ENCODE measurements at regions not wholly inside any gene's neighbourhood (a gene's known extent, or its start where the extent isn't known, plus 50 kb on each side); places are given as distances from the start of the nearest gene placed in this dataset.
A peak's percentile ranks its signal among the peaks of the same experiment; 100 is the strongest.

GRCh38 chr2:8246137-8246536, 435.7 kb upstream of the ID2 start:
- Histone ChIP-seq H3K9me3 (ENCODE audit: control insufficient read depth, insufficient read depth, low read length) (peaks cover 46% of the 10 kb centered on the region), H3K9me2 (replicated peaks; ENCODE audit: control insufficient read depth, low read length) (no peaks in the 10 kb centered on the region), H3K27ac (ENCODE audit: low read depth, low read length) (no peak overlapping the region), H3K36me3 (ENCODE audit: control insufficient read depth, low read length) (0 out of 2 replicates have a peak, but pooled peaks cover 4% of the 10 kb centered on the region), H3K4me1 (ENCODE audit: control insufficient read depth, low read length) (peaks cover 31% of the 10 kb centered on the region), H3K79me2 (ENCODE audit: control insufficient read depth, low read length) (no peaks in the 10 kb centered on the region), H3F3A (ENCODE audit: control insufficient read depth, insufficient read depth) (no peaks in the 10 kb centered on the region), H3K27me3 (ENCODE audit: control insufficient read depth, low read length) (no peaks in the 10 kb centered on the region), H4K20me1 (ENCODE audit: control insufficient read depth, insufficient read depth, low read depth, low read length) (no peaks in the 10 kb centered on the region), H3K4me2 (ENCODE audit: low read length) (no peak overlapping the region), H3K4me3 (ENCODE audit: low read length) (no peak overlapping the region)
- TF ChIP-seq EZH2phosphoT487 (IDR thresholded peaks at IDR 0.05; ENCODE audit: borderline replicate concordance, low read length): no peak
- TF ChIP-seq CTCF (IDR thresholded peaks at IDR 0.05; ENCODE audit: low read depth, low read length, poor library complexity, severe bottlenecking): no peak

- Histone ChIP-seq H3K27ac (ENCODE audit: low read depth, low read length) (no peak overlapping the region), H3K36me3 (ENCODE audit: control insufficient read depth, low read length) (0 out of 2 replicates have a peak, but pooled peaks cover 4% of the 10 kb centered on the region), H3F3A (ENCODE audit: control insufficient read depth, insufficient read depth) (no peaks in the 10 kb centered on the region), H3K79me2 (ENCODE audit: control insufficient read depth, low read length) (no peaks in the 10 kb centered on the region), H4K20me1 (ENCODE audit: control insufficient read depth, insufficient read depth, low read depth, low read length) (no peaks in the 10 kb centered on the region), H3K4me1 (ENCODE audit: control insufficient read depth, low read length) (peaks cover 29% of the 10 kb centered on the region), H3K27me3 (ENCODE audit: control insufficient read depth, low read length) (no peaks in the 10 kb centered on the region), H3K4me3 (ENCODE audit: low read length) (no peak overlapping the region), H3K4me2 (ENCODE audit: low read length) (peak overlapping the region; percentile 35), H3K9me2 (replicated peaks; ENCODE audit: control insufficient read depth, low read length) (no peaks in the 10 kb centered on the region), H3K9me3 (ENCODE audit: control insufficient read depth, insufficient read depth, low read length) (peaks cover 44% of the 10 kb centered on the region)
- TF ChIP-seq CTCF (IDR thresholded peaks at IDR 0.05; ENCODE audit: low read depth, low read length, poor library complexity, severe bottlenecking) (no peak), EZH2phosphoT487 (IDR thresholded peaks at IDR 0.05; ENCODE audit: borderline replicate concordance, low read length) (no peak)
Measured at GRCh38 chr2:8247905-8248622, 433.8 kb upstream of the ID2 start.

- 0 out of 2 replicates have a peak, but pooled peaks cover 1% of the 10 kb centered on the region for H3K36me3 ChIP-seq (ENCODE audit: control insufficient read depth, low read length)
- TF ChIP-seq CTCF (IDR thresholded peaks at IDR 0.05; ENCODE audit: low read depth, low read length, poor library complexity, severe bottlenecking) (no peak), EZH2phosphoT487 (IDR thresholded peaks at IDR 0.05; ENCODE audit: borderline replicate concordance, low read length) (no peak)
Measured at GRCh38 chr2:8248623-8248957, 433.3 kb upstream of the ID2 start.

More at GRCh38 chr2:8248623-8248957, 433.3 kb upstream of the ID2 start:
- Histone ChIP-seq H3K4me3 (ENCODE audit: low read length) (no peak overlapping the region), H3K9me3 (ENCODE audit: control insufficient read depth, insufficient read depth, low read length) (peaks cover 39% of the 10 kb centered on the region), H3K9me2 (replicated peaks; ENCODE audit: control insufficient read depth, low read length) (no peaks in the 10 kb centered on the region), H3K27me3 (ENCODE audit: control insufficient read depth, low read length) (no peaks in the 10 kb centered on the region), H3K27ac (ENCODE audit: low read depth, low read length) (no peak overlapping the region), H3K4me2 (ENCODE audit: low read length) (peak overlapping the region; percentile 35), H3K4me1 (ENCODE audit: control insufficient read depth, low read length) (peaks cover 29% of the 10 kb centered on the region), H3F3A (ENCODE audit: control insufficient read depth, insufficient read depth) (no peaks in the 10 kb centered on the region), H3K79me2 (ENCODE audit: control insufficient read depth, low read length) (no peaks in the 10 kb centered on the region), H4K20me1 (ENCODE audit: control insufficient read depth, insufficient read depth, low read depth, low read length) (no peaks in the 10 kb centered on the region)

Measured in DOHH2 (cell line).